ENCODE measurements at regions not wholly inside any gene's neighbourhood (a gene's known extent, or its start where the extent isn't known, plus 50 kb on each side); places are given as distances from the start of the nearest gene placed in this dataset.

DNA sequence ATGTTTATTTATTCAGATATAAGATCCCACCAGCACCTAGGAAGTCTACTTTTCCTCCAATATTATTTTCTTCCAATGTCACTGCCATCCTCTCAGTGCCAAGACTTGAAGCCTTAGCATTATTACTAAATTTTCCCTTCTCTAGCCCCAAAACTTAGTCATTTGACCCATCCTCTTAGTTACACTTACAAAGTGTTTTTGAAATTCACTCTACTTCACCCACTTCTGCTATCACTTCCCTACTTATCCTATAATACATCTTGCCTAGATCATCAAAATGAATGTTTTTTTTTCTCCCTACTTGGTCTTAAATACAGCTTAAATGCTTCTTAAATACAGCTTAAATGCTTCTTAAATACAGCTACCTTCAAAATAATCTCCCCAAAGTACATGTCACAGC lies 376.6 kb downstream of the RSL24D1 start:
- peak; percentile 46 for DNase-seq
- H3K27ac ChIP-seq (ENCODE audit: low read length) = no peak overlapping the region
- no peaks in the 10 kb centered on the region for H3K9me3 ChIP-seq (replicated peaks; ENCODE audit: control insufficient read depth, low read depth, low read length)

DNA sequence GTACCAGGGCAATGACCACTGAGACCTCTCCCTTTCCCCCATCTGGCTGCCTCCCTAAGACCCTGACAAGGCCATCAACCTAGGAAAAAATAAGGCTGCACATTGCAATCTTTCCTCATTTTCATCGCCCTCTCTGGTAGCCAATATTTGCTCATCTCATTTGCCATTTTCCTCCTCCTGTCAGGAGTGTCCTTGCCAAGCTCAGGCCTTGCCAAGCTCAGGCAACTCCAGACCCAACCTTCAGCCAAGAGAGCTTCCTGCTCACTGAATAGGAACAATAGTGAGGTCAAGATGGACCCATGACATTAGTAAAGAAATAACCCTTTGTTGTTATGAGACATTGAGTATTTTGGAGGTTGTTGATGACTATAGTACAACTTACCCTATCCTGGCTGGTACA lies 380.3 kb downstream of the RSL24D1 start:
- Histone ChIP-seq H3K27ac (ENCODE audit: low read length) (no peak overlapping the region), H3K4me3 (ENCODE audit: low read length) (no peak overlapping the region), H3K36me3 (ENCODE audit: control insufficient read depth, insufficient read depth, low read length) (no peaks in the 10 kb centered on the region), H3K27me3 (ENCODE audit: control insufficient read depth, insufficient read depth, low read length) (no peaks in the 10 kb centered on the region), H3K9me3 (replicated peaks; ENCODE audit: control insufficient read depth, low read depth, low read length) (no peaks in the 10 kb centered on the region), H3K4me1 (ENCODE audit: control insufficient read depth, insufficient read depth, low read length) (no peaks in the 10 kb centered on the region)
- 86% methylated on average over 1 of the region's 1 CpG for WGBS (ENCODE audit: insufficient coverage)
- no peak for DNase-seq

More for the DNA sequence above, 376.6 kb downstream of the RSL24D1 start:
- H3K36me3 ChIP-seq (ENCODE audit: control insufficient read depth, insufficient read depth, low read length) = no peaks in the 10 kb centered on the region
- H3K4me1 ChIP-seq (ENCODE audit: control insufficient read depth, insufficient read depth, low read length) = no peaks in the 10 kb centered on the region
- no peaks in the 10 kb centered on the region for H3K27me3 ChIP-seq (ENCODE audit: control insufficient read depth, insufficient read depth, low read length)
- no peak overlapping the region for H3K4me3 ChIP-seq (ENCODE audit: low read length)

DNA sequence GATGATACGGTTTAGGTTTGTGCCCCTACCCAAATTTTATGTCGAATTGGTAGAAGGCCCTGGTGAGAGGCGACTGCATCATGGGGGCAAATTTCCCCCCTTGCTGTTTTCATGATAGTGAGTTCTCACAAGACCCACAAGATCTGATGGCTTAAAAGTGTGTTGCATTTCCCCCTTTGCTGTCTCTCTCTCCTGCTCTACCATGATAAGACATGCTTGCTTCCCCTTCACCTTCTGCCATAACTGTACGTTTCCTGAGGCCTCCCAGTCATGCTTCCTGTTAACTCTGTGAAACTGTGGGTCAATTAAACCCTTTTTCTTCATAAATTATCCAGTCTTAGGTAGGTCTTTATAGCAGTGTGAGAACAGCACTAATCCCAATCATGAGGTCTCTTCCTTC lies 381.2 kb downstream of the RSL24D1 start:
- WGBS (ENCODE audit: insufficient coverage) = 67% methylated on average over 2 of the region's 4 CpGs
- no peak overlapping the region for H3K27ac ChIP-seq (ENCODE audit: low read length)

DNA sequence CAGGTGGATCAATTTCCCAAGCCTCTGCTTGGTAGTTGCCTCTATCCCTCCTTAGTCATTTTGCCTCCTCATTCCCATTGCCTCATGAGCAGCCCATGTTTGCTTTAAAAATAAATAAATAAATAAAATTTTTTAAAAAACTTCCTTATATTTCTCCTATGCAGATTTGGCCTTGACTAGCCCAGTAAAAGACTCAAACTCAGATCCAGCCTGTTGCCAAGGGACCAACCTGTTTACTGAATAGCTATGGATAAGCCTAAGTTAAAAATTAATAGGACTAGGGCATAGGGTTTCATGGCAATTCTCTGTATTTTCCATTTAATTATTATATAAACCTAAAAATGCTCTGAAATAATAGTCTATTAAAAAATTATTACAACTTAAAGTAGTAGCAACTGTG lies 384.4 kb downstream of the RSL24D1 start:
- H3K4me3 ChIP-seq (ENCODE audit: low read length) = no peak overlapping the region
- DNase-seq = no peak
- no peaks in the 10 kb centered on the region for H3K4me1 ChIP-seq (ENCODE audit: control insufficient read depth, insufficient read depth, low read length)
- no peaks in the 10 kb centered on the region for H3K9me3 ChIP-seq (replicated peaks; ENCODE audit: control insufficient read depth, low read depth, low read length)
- no peaks in the 10 kb centered on the region for H3K27me3 ChIP-seq (ENCODE audit: control insufficient read depth, insufficient read depth, low read length)
- no peak overlapping the region for H3K27ac ChIP-seq (ENCODE audit: low read length)
- no peaks in the 10 kb centered on the region for H3K36me3 ChIP-seq (ENCODE audit: control insufficient read depth, insufficient read depth, low read length)

More for the DNA sequence above, 381.2 kb downstream of the RSL24D1 start:
- DNase-seq = no peak
- Histone ChIP-seq H3K36me3 (ENCODE audit: control insufficient read depth, insufficient read depth, low read length) (no peaks in the 10 kb centered on the region), H3K27me3 (ENCODE audit: control insufficient read depth, insufficient read depth, low read length) (no peaks in the 10 kb centered on the region), H3K9me3 (replicated peaks; ENCODE audit: control insufficient read depth, low read depth, low read length) (no peaks in the 10 kb centered on the region), H3K4me3 (ENCODE audit: low read length) (no peak overlapping the region), H3K4me1 (ENCODE audit: control insufficient read depth, insufficient read depth, low read length) (no peaks in the 10 kb centered on the region)

DNA sequence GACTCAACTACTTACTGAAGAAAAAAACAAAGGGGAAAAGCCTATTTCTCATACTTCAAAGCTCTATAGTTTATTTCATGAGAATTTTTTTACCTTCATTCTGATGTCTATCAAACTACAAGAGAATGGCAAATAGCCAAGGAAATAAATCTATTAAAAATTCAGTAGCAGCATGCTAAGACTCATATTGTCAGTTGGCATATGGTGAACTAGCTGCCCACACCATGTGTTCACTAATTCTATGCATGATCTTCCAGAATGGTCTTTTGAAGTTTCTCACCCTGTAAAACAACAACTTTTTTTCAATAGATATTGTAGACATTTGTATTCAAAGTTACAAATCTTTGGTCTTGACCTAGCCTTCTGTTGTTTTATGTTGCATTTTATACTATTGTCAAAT lies 386.2 kb downstream of the RSL24D1 start:
- H3K36me3 ChIP-seq (ENCODE audit: control insufficient read depth, insufficient read depth, low read length) = no peaks in the 10 kb centered on the region
- no peaks in the 10 kb centered on the region for H3K27me3 ChIP-seq (ENCODE audit: control insufficient read depth, insufficient read depth, low read length)
- no peak overlapping the region for H3K27ac ChIP-seq (ENCODE audit: low read length)
- H3K4me3 ChIP-seq (ENCODE audit: low read length) = no peak overlapping the region
- H3K9me3 ChIP-seq (replicated peaks; ENCODE audit: control insufficient read depth, low read depth, low read length) = no peaks in the 10 kb centered on the region
- no peaks in the 10 kb centered on the region for H3K4me1 ChIP-seq (ENCODE audit: control insufficient read depth, insufficient read depth, low read length)
- DNase-seq = no peak

DNA sequence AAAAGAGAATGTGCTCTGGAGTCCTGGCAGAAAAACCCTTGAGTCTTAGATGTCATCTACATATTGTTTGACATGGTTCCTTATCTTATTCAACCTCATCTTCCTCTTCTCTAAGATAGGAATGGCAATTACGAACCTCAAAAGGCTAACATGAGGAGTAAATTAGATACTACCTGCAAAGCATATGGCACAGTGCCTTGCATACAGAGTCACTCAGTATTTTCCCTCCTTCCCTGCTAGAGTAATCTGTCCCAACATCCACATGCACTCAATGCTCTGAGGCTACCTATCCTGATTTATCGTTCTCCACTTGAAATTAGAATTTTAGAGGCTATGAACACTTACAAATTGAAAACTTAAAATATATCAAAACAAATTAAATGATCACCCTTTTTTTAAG lies 386.7 kb downstream of the RSL24D1 start:
- no peaks in the 10 kb centered on the region for H3K36me3 ChIP-seq (ENCODE audit: control insufficient read depth, insufficient read depth, low read length)
- no peak overlapping the region for H3K27ac ChIP-seq (ENCODE audit: low read length)
- H3K9me3 ChIP-seq (replicated peaks; ENCODE audit: control insufficient read depth, low read depth, low read length) = no peaks in the 10 kb centered on the region
- WGBS (ENCODE audit: insufficient coverage) = 83% methylated on average over 1 of the region's 2 CpGs
- H3K4me1 ChIP-seq (ENCODE audit: control insufficient read depth, insufficient read depth, low read length) = no peaks in the 10 kb centered on the region
- no peak for DNase-seq
- no peak overlapping the region for H3K4me3 ChIP-seq (ENCODE audit: low read length)
- H3K27me3 ChIP-seq (ENCODE audit: control insufficient read depth, insufficient read depth, low read length) = no peaks in the 10 kb centered on the region

DNA sequence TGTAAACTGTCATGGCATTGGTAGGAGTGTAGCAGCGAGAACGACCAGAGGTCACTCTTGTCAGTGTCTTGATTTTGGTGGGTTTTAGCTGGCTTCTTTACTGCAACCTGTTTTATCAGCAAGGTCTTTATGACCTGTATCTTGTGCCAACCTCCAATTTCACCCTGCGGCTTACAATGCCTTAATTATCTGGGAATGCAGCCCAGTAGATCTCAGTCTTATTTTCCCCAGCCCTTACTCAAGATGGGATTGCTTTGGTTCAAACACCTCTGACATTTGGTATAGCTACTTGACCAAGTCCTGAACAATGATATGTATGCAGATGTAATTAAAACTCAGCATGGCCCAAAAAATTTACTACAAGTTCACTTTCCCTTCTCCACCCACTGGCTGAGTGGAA lies 388.4 kb downstream of the RSL24D1 start:
- H3K36me3 ChIP-seq (ENCODE audit: control insufficient read depth, insufficient read depth, low read length) = no peaks in the 10 kb centered on the region
- H3K4me3 ChIP-seq (ENCODE audit: low read length) = no peak overlapping the region
- no peak overlapping the region for H3K27ac ChIP-seq (ENCODE audit: low read length)
- WGBS (ENCODE audit: insufficient coverage) = 100% methylated on average over 2 of the region's 3 CpGs
- no peaks in the 10 kb centered on the region for H3K4me1 ChIP-seq (ENCODE audit: control insufficient read depth, insufficient read depth, low read length)
- H3K27me3 ChIP-seq (ENCODE audit: control insufficient read depth, insufficient read depth, low read length) = no peaks in the 10 kb centered on the region
- no peak for DNase-seq
- no peaks in the 10 kb centered on the region for H3K9me3 ChIP-seq (replicated peaks; ENCODE audit: control insufficient read depth, low read depth, low read length)

DNA sequence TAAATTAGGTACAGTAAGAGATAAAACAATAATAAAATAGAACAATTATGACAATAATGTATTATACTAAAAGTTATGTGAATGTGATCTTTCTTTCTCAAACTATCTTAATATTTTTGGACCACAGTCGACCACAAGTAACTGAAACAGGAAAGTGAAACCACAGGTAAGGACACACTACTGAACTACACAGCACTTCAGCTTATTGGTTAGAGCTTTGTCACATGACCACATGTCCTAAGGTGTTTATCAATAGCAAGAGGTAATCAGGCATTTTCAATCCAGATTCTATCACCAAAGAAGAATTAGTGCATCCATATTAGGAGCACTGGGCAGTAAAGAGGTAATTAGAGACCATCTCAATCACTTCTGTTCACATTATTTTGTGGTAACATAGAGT lies 392.8 kb downstream of the RSL24D1 start:
- no CpG with 5 or more reads among the region's 1 CpG for WGBS (ENCODE audit: insufficient coverage)
- no peak for DNase-seq
- H3K27me3 ChIP-seq (ENCODE audit: control insufficient read depth, insufficient read depth, low read length) = no peaks in the 10 kb centered on the region
- no peaks in the 10 kb centered on the region for H3K36me3 ChIP-seq (ENCODE audit: control insufficient read depth, insufficient read depth, low read length)
- H3K4me3 ChIP-seq (ENCODE audit: low read length) = no peak overlapping the region
- no peaks in the 10 kb centered on the region for H3K9me3 ChIP-seq (replicated peaks; ENCODE audit: control insufficient read depth, low read depth, low read length)
- no peaks in the 10 kb centered on the region for H3K4me1 ChIP-seq (ENCODE audit: control insufficient read depth, insufficient read depth, low read length)
- H3K27ac ChIP-seq (ENCODE audit: low read length) = no peak overlapping the region

DNA sequence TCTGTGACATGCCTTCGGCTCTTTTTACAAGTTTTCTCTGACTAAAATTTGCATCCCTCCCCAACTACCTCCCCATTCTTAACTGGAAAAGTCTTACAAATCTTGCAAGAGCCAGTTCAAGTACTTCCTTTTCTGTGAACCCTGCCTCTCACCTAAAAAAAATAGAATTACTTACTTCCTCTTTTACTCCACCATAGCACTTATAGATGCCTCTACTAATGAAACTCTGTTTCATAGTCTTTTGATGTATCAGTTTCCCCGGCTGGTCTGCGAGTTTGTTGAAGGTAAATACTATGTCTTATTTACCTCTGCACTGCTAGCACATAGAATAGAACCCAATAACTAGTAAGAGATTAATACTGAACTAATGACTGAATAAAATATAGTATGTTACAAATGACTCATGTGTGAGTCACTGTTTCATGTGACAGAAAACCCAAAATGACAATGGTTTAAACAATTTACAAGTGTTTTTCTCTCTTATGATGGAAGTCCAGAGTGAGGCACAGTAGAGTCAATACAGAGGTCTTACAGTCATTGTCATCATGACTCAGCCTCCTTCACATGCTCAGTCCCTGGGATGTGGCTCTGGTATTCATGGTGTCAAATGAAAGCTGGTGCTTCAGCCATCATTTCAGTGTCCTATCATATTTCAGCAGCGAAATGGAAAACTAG lies 393.5 kb downstream of the RSL24D1 start:
- Histone ChIP-seq H3K4me3 (ENCODE audit: low read length) (no peak overlapping the region), H3K9me3 (replicated peaks; ENCODE audit: control insufficient read depth, low read depth, low read length) (no peaks in the 10 kb centered on the region), H3K36me3 (ENCODE audit: control insufficient read depth, insufficient read depth, low read length) (no peaks in the 10 kb centered on the region), H3K27me3 (ENCODE audit: control insufficient read depth, insufficient read depth, low read length) (no peaks in the 10 kb centered on the region), H3K27ac (ENCODE audit: low read length) (no peak overlapping the region), H3K4me1 (ENCODE audit: control insufficient read depth, insufficient read depth, low read length) (no peaks in the 10 kb centered on the region)
- peak; percentile 34 for DNase-seq
- 90% methylated on average over 1 of the region's 4 CpGs for WGBS (ENCODE audit: insufficient coverage)

DNA sequence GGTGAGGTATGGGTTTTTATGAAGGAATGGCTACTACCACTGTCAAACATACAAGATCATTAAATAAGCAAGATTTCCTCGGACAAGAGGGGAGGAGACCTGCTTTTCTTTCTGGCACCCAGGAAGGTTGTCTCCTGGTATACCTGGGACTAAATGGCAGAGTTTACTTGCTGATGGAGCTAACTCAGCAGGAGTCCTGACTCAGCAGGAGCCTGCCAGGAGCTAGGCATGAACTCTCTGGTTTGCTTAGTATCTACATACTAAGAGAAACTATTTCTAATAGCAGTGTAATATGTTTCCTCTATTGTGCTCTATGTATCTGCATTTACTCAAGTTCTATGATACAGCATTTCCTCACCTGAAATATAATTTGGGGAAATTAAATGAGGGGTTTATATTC lies 404.2 kb downstream of the RSL24D1 start:
- Histone ChIP-seq H3K4me3 (ENCODE audit: low read length) (no peak overlapping the region), H3K9me3 (replicated peaks; ENCODE audit: control insufficient read depth, low read depth, low read length) (no peaks in the 10 kb centered on the region), H3K27me3 (ENCODE audit: control insufficient read depth, insufficient read depth, low read length) (no peaks in the 10 kb centered on the region), H3K36me3 (ENCODE audit: control insufficient read depth, insufficient read depth, low read length) (no peaks in the 10 kb centered on the region), H3K4me1 (ENCODE audit: control insufficient read depth, insufficient read depth, low read length) (no peaks in the 10 kb centered on the region), H3K27ac (ENCODE audit: low read length) (no peak overlapping the region)
- no peak for DNase-seq
- WGBS (ENCODE audit: insufficient coverage) = no CpG with 5 or more reads among the region's 1 CpG

DNA sequence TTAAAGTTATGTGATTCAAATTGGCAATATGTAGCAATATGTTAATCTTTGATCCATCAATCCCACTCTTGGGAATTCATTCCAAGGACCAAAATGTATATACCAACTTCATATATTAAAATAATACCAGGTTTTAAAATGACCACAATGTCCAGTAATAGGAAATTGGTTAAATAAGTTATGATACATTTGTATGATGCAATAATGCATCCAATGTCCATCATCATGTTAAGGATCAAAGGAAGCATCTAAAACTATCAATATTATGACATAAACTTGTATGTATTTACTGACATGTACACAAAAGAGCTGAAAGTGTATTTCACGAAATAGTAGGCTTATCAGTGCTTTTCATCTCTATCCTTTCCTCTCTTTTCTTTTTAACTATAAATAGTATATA lies 406.0 kb downstream of the RSL24D1 start:
- no peak overlapping the region for H3K4me3 ChIP-seq (ENCODE audit: low read length)
- H3K36me3 ChIP-seq (ENCODE audit: control insufficient read depth, insufficient read depth, low read length) = no peaks in the 10 kb centered on the region
- no peaks in the 10 kb centered on the region for H3K4me1 ChIP-seq (ENCODE audit: control insufficient read depth, insufficient read depth, low read length)
- no CpG with 5 or more reads among the region's 1 CpG for WGBS (ENCODE audit: insufficient coverage)
- H3K27me3 ChIP-seq (ENCODE audit: control insufficient read depth, insufficient read depth, low read length) = no peaks in the 10 kb centered on the region
- DNase-seq = no peak
- H3K9me3 ChIP-seq (replicated peaks; ENCODE audit: control insufficient read depth, low read depth, low read length) = no peaks in the 10 kb centered on the region
- H3K27ac ChIP-seq (ENCODE audit: low read length) = no peak overlapping the region

All from muscle of leg (tissue), 3 donors.